Stomach (tissue), 8 donors: ENCODE measurements at regions not wholly inside any gene's neighbourhood (a gene's known extent, or its start where the extent isn't known, plus 50 kb on each side); places are given as distances from the start of the nearest gene placed in this dataset.
"Not testable (repeated sequence)": the region's sequence is repeated elsewhere in the genome, so short reads cannot be mapped to it uniquely, and the experiment has no call there.

Experiments used
- DNase-seq, 2 donors: peaks; one replicate each; pipeline versions ENCODE4 v3.0.0 to v3.0.0-alpha.2; 2013 to 2019
- H3K27ac ChIP-seq, 5 donors: fragments of 200-600 bp in 4 of 5; sonication (generic) in 4 of 5; one replicate each; pipeline ENCODE4 v1.5.1; 2013 to 2019; ENCODE audit warnings: mild to moderate bottlenecking in 1 of 5, moderate library complexity in 1 of 5
- H3K27me3 ChIP-seq, 3 donors: fragments of 200-600 bp; sonication (generic); one replicate each; pipeline ENCODE4 v1.5.1; 2017 to 2019; ENCODE audit warnings: mixed run types in 1 of 3
- H3K36me3 ChIP-seq, 4 donors: fragments of 200-600 bp; sonication (generic); 1 replicate in 3 of 4; 2 replicates in 1 of 4; pipeline ENCODE4 v1.5.1; 2016 to 2019
- H3K4me1 ChIP-seq, 4 donors: fragments of 200-600 bp; sonication (generic); one replicate each; pipeline ENCODE4 v1.5.1; 2016 to 2019
- H3K4me3 ChIP-seq, 4 donors: fragments of 200-600 bp; sonication (generic) in 3 of 4; one replicate each; pipeline ENCODE4 v1.5.1; 2016 to 2019; ENCODE audit warnings: mild to moderate bottlenecking in 1 of 4
- H3K9me3 ChIP-seq, 4 donors: fragments of 200-600 bp; sonication (generic); one replicate each; pipeline ENCODE4 v1.5.1; 2016 to 2019
- EP300 ChIP-seq: sonication (generic); formaldehyde crosslinking; IDR thresholded peaks from one replicate; pipeline ENCODE4 v1.6.1; 2017; ENCODE audit warnings: antibody characterized with exemption
- POLR2A ChIP-seq, 4 donors: fragments of 450-650 bp; IDR thresholded peaks; one replicate each; pipeline ENCODE4 v1.6.1; 2016; ENCODE audit warnings: antibody characterized with exemption in 4 of 4, control low read depth in 2 of 4, mild to moderate bottlenecking in 1 of 4, moderate library complexity in 1 of 4
- POLR2AphosphoS5 ChIP-seq, 3 donors: sonication (generic); formaldehyde crosslinking; IDR thresholded peaks; one replicate each; pipeline ENCODE4 v1.6.1; 2016; ENCODE audit warnings: antibody characterized with exemption in 3 of 3
- WGBS, 5 donors: extraction: QIAGEN DNeasy Blood & Tissue Kit in 3 of 5; methylation state at CpG; one replicate each; pipeline versions ENCODE4 v1.1.5 to v1.1.7; 2013 to 2018; 5-methylcytosine and 5-hydroxymethylcytosine counted together
- intact Hi-C: fragments of 100-400 bp; cut with DNase I; formaldehyde crosslinking; loops from one replicate; pipeline ENCODE4 v1.15.1; 2023; ENCODE audit warnings: low total_unique reads
- TF ChIP-seq, protein P1 (sequence below), 7 experiments: fragments of 450-650 bp in 4 of 7; fragments of 200-600 bp in 3 of 7; sonication (generic) in 3 of 7; IDR thresholded peaks; one replicate each; pipeline ENCODE4 v1.5.1; 2016 to 2019; ENCODE audit warnings: antibody characterized with exemption in 7 of 7, control low read depth in 2 of 7, mild to moderate bottlenecking in 1 of 7
- donor health status: healthy with polysubstance abuse.
- donor health status: Bipolar disorder and iron deficiency.
- donor health status: healthy.

DNA sequence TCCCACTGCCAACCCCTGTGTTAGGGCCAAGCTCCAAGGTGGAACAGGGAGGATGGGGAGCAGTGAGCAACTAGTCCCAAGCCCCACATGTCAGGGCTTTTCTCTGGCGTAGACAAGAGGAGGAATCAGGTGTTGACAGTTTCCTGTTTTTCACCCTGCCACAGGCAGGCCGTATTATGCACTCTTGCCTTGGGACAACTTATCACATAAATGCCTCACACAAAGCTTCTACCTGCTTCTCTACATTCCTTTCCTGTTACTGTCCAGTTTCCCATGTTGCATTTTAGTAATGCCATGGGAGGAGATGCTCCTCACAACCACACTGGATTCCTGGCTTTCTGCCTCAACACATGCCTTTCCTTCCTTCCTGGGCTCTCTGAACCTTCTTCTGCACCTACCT is 381.2 kb upstream of the ATP11B start:
- DNase-seq, result no peak
- 61 to 81% (median 75%) methylated on average over 2 of the region's 2 CpGs for WGBS, 5 donors
- TF ChIP-seq POLR2AphosphoS5 (IDR thresholded peaks at IDR 0.05), result no peak
- no peak for TF ChIP-seq POLR2A (IDR thresholded peaks at IDR 0.05)
- TF ChIP-seq, protein P1, sequence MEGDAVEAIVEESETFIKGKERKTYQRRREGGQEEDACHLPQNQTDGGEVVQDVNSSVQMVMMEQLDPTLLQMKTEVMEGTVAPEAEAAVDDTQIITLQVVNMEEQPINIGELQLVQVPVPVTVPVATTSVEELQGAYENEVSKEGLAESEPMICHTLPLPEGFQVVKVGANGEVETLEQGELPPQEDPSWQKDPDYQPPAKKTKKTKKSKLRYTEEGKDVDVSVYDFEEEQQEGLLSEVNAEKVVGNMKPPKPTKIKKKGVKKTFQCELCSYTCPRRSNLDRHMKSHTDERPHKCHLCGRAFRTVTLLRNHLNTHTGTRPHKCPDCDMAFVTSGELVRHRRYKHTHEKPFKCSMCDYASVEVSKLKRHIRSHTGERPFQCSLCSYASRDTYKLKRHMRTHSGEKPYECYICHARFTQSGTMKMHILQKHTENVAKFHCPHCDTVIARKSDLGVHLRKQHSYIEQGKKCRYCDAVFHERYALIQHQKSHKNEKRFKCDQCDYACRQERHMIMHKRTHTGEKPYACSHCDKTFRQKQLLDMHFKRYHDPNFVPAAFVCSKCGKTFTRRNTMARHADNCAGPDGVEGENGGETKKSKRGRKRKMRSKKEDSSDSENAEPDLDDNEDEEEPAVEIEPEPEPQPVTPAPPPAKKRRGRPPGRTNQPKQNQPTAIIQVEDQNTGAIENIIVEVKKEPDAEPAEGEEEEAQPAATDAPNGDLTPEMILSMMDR (IDR thresholded peaks at IDR 0.05), result no peak
- TF ChIP-seq EP300, result no peak
- H3K36me3 ChIP-seq, result no peaks in the 10 kb centered on the region
- no peak overlapping the region for H3K27ac ChIP-seq
- no peaks in the 10 kb centered on the region for H3K4me1 ChIP-seq
- H3K4me3 ChIP-seq, result no peak overlapping the region
- intact Hi-C loops, result no loop called here
- H3K9me3 ChIP-seq, result no peaks in the 10 kb centered on the region
- no peaks in the 10 kb centered on the region for H3K27me3 ChIP-seq

DNA sequence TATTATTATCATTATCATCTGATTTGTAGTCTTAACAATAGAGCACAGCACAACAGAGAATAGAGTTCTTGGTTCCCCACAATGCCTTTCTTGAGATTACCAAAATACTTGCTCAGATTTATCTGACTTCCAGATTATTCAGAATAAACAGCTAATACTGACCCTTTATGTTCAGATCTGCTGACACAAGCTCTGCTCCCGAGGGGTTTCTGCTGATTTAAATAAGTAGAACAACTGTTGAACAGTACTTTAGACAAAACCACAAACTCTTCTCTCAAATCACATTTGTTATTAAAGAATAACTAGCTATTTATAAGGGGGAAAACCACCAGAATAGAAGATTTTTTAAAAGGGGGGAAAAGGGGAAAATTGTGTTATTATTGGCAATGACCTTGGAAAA is 380.2 kb upstream of the ATP11B start:
- WGBS, 5 donors, result 36 to 63% (median 59%) methylated on average over 1 of the region's 1 CpG
- H3K27ac ChIP-seq, result no peak overlapping the region
- H3K4me1 ChIP-seq, result no peaks in the 10 kb centered on the region
- H3K27me3 ChIP-seq, result no peaks in the 10 kb centered on the region
- H3K4me3 ChIP-seq, result no peak overlapping the region
- H3K9me3 ChIP-seq, result no peaks in the 10 kb centered on the region
- no peak for TF ChIP-seq POLR2A (IDR thresholded peaks at IDR 0.05)
- no peaks in the 10 kb centered on the region for H3K36me3 ChIP-seq
- intact Hi-C loops, result no loop called here
- no peak for DNase-seq

DNA sequence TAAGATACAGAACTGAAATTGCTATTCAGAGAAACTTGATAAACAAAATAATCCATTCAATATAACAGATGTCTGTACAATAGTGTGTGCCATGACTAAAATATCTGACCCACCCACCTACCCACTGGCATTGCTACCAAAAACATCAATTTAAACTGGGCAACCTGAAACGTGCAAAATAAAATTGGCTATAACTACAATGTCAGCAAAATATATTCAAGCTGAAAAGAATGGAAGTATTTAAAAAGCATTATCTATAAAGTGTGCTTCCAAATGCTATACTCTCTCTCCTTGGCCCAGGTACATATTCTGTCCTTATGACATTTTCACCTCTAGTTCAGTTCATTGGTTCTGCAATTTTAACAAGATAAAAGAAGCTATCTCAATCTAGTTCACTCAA is 379.6 kb upstream of the ATP11B start:
- TF ChIP-seq POLR2AphosphoS5 (IDR thresholded peaks at IDR 0.05), result no peak
- no peak for DNase-seq
- Histone ChIP-seq H3K9me3 (no peaks in the 10 kb centered on the region), H3K4me1 (no peaks in the 10 kb centered on the region), H3K36me3 (no peaks in the 10 kb centered on the region), H3K27me3 (no peaks in the 10 kb centered on the region), H3K4me3 (no peak overlapping the region), H3K27ac (no peak overlapping the region)
- intact Hi-C loops, result no loop called here
- WGBS, 5 donors, result 34 to 59% (median 50%) methylated on average over 1 of the region's 1 CpG

GRCh38 chr3:182414586-182414985 is 378.7 kb upstream of the ATP11B start:
- H3K27ac ChIP-seq, result no peak overlapping the region
- TF ChIP-seq EP300, result no peak
- TF ChIP-seq, protein P1 (IDR thresholded peaks at IDR 0.05), result no peak
- no peak for TF ChIP-seq POLR2AphosphoS5 (IDR thresholded peaks at IDR 0.05)
- TF ChIP-seq POLR2A (IDR thresholded peaks at IDR 0.05), result no peak
- no peak for DNase-seq
- H3K4me3 ChIP-seq, result no peak overlapping the region
- H3K27me3 ChIP-seq, result no peaks in the 10 kb centered on the region
- no peaks in the 10 kb centered on the region for H3K4me1 ChIP-seq
- no peaks in the 10 kb centered on the region for H3K9me3 ChIP-seq
- no peaks in the 10 kb centered on the region for H3K36me3 ChIP-seq
- intact Hi-C loops, result no loop called here
- 35 to 62% (median 45%) methylated on average over 3 of the region's 3 CpGs for WGBS, 5 donors

GRCh38 chr3:182420741-182421140 is 372.6 kb upstream of the ATP11B start:
- Histone ChIP-seq H3K27me3 (no peaks in the 10 kb centered on the region), H3K27ac (no peak overlapping the region), H3K36me3 (no peaks in the 10 kb centered on the region), H3K4me3 (no peak overlapping the region), H3K4me1 (no peaks in the 10 kb centered on the region), H3K9me3 (no peaks in the 10 kb centered on the region)
- TF ChIP-seq EP300 (no peak), POLR2A (IDR thresholded peaks at IDR 0.05) (no peak), POLR2AphosphoS5 (IDR thresholded peaks at IDR 0.05) (no peak)
- TF ChIP-seq, protein P1 (IDR thresholded peaks at IDR 0.05), result no peak
- intact Hi-C loops, result no loop called here
- no peak for DNase-seq

- no peak overlapping the region for H3K4me3 ChIP-seq
- no peaks in the 10 kb centered on the region for H3K27me3 ChIP-seq
- H3K27ac ChIP-seq, result no peak overlapping the region
- H3K4me1 ChIP-seq, result no peaks in the 10 kb centered on the region
- no peak for DNase-seq
- intact Hi-C loops, result no loop called here
- WGBS, 5 donors, result 95 to 100% (median 97%) methylated on average over 3 of the region's 3 CpGs
- no peaks in the 10 kb centered on the region for H3K36me3 ChIP-seq
- TF ChIP-seq, protein P1 (IDR thresholded peaks at IDR 0.05), result no peak
- TF ChIP-seq POLR2AphosphoS5 (IDR thresholded peaks at IDR 0.05) (no peak), POLR2A (IDR thresholded peaks at IDR 0.05) (no peak), EP300 (no peak)
- no peaks in the 10 kb centered on the region for H3K9me3 ChIP-seq
Observed at GRCh38 chr3:182424006-182424405, 369.3 kb upstream of the ATP11B start.

GRCh38 chr3:182425926-182426718 is 367.2 kb upstream of the ATP11B start:
- H3K36me3 ChIP-seq, intact Hi-C loops, H3K4me1 ChIP-seq, H3K9me3 ChIP-seq, H3K27ac ChIP-seq, DNase-seq, H3K4me3 ChIP-seq, H3K27me3 ChIP-seq: not testable (repeated sequence)
- 78 to 95% (median 82%) methylated on average over 17 to 28 of the region's 32 CpGs for WGBS, 5 donors
